GM19463 (cell line): ENCODE measurements at regions not wholly inside any gene's neighbourhood (a gene's known extent, or its start where the extent isn't known, plus 50 kb on each side); places are given as distances from the start of the nearest gene placed in this dataset.
"Not testable (repeated sequence)": the region's sequence is repeated elsewhere in the genome, so short reads cannot be mapped to it uniquely, and the experiment has no call there.

Source experiments
- ATAC-seq: cut with Tn5 transposase; IDR thresholded peaks from one replicate; pipeline ENCODE4 v1.9.1; 2021; ENCODE audit warnings: mild to moderate bottlenecking, moderate library complexity; ENCODE audit not compliant: unreplicated experiment

DNA sequence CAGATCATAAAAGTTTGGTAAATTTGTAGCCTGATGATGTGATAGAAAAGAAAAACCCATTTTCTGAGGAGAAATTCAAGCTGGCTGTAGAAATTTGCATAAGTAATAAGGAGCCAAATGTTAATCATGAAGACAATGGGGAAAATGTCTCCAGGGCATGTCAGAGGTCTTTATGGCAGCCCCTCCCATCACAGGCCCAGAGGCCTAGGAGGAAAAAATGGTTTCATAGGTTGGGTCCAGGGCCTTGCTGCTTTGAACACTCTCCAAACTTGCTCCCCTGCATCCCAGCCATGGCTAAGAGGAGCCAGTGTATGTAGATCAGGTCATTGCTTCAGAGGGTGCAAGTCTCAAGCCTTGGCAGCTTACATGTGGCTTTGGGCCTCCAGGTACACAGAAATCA lies 903.9 kb upstream of the ADAMTS5 start:
- not testable (repeated sequence) for ATAC-seq

DNA sequence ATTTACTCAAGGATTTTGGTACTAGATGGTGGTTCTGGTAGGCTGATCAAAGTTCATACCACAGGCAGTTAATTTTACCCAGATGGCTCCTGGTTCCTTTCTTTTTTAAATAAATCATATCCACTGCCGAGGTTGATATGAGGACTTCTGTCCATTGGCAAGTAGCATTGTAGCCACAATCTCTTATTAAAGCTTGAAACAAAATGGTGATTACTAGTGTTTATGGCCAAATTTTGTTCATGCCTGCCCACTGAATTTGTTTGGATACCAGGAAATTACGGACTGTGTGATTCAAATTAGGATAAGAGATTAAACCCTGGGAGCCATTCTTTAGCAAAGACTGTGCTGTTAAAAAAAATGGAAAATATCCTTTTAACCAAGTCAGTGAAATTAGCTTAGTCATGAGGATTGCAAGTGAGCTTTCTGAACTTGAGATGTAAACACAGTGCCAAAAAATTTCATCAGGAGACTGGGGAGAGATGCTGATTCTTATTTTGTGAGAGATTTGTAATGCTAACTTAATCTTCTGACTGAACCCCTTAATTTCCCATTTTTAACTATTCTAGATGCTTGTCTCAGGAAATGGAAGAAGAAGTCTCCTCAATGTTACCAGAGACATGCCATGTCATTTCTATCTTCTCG lies 893.5 kb upstream of the ADAMTS5 start:
- ATAC-seq: not testable (repeated sequence)

GRCh38 chr21:27858053-27858825 lies 891.4 kb upstream of the ADAMTS5 start:
- not testable (repeated sequence) for ATAC-seq

- ATAC-seq: not testable (repeated sequence)
Observed at GRCh38 chr21:27856988-27857387, 890.1 kb upstream of the ADAMTS5 start.

DNA sequence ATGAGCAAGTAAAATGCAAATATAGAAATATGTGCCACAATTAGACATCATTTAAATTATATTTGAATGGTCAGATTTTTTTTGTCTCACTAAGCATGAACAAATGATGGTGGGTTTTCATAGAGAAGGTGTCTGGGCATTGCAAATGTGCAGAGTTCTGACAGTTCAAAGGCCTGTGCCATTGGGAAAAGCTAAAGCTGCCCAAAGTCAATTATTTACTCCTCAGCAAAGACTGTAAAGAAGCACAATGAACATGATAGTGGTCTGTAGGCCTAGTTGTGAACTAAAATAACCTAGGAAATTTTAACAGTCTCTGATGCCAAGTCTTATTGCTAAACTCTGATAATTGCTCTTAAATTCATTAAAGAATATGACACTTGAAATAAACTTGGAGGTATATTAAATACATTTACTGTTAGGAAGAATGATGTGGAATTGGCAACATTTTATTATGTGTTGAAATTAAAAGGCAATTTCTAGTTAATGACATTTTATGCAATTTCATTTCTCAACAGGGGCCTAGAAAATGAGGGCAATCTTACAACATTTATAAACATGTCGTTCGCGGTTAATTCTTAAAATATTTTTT lies 874.3 kb upstream of the ADAMTS5 start:
- ATAC-seq: no peak

DNA sequence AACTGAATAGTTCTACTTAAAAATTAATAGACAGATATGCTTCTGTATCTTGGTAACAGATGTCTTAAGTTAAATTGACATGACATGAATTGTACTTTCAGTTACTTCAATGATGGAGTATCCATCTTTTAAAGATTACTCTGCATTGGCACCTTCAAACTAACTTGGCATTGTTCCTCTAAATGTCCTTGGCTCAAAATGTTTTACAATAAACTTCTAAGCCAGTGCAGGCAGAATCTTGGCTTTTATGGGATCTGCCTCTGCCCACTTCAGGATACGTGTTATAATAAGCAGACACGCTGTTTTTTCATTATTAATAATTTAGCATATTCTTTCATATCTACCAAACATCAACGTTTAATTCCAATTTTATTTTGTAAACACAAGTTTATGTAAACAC lies 873.4 kb upstream of the ADAMTS5 start:
- no peak for ATAC-seq

DNA sequence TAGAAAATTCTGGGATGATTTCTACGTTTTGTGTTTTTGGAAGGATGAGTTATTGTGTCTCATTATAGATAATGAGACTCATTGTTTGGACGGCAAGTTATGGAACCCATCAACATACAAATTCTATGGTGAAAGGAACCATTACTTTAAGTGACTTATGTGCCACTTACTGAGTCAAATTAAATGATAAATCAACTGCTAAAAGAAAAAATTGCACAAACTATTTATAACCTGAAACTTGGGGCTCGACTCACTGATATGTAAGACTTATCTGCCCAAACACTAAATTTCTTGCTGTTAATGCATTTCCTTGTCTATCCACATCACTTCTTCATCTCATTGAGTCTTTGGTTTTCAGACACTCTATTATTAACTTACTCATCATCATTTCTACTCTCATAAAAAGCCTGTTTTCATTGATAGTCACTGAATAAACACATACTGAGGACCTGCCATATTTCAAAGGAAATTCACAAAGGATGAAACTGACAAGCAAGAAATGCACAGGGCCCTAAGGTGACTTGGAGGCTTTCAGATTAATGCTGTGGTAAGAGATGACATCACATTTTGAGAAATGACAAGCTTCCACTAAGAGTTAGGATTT lies 872.7 kb upstream of the ADAMTS5 start:
- no peak for ATAC-seq

DNA sequence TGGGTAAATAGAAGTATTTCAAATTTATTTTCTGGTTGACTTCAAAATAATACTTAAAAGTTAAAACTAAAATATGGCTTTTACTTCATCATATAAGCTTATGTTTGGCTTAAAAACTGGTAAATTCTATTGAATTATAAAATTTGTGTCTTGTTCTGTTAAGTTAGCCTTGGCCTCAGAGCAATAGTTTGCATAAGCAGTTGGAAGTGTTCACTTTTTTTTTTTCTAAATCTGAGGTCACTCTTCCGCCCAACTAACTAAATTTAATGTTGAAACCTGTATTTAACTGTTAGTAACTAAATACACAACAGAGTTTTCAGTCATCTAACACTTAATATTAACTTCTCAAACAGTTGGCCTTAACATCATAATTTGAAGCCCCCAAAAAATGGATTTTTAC lies 871.7 kb upstream of the ADAMTS5 start:
- no peak for ATAC-seq

DNA sequence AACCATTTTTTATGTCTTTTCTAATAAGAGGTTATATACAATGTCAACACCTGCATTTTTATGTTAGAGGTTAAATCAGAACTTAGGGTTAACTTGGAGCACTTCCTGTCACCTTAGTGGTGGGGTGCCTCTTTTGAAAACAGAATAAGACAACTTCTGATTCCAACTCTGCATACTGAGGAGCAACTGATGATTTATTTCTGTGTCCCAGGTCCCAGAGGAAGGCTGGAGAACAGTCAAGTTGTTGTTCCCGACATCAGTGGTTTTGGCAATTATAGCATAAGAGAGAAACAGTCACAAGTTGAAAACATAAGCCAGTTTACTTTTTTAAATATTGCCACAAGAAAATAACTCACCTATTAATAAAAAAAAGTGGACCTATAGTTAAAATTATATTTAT lies 871.0 kb upstream of the ADAMTS5 start:
- no peak for ATAC-seq

DNA sequence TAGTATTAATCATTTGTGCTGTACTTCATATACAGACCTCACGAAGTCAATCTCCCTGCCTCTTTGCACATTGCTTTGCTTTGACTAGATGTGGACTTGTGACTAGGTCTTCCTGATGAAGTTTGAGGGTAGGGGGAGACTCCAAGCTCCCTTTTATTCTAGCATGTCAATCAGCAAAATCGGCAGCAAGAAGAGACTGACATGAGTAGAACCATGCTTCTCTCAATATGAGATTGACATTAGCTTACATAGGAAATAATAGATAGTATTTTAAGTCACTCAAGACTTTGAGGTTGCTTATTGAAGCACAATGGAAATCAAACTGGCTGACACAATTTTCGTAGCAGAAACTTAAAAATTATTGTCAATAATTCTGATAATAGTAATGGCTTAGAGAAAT lies 866.4 kb upstream of the ADAMTS5 start:
- ATAC-seq: no peak

DNA sequence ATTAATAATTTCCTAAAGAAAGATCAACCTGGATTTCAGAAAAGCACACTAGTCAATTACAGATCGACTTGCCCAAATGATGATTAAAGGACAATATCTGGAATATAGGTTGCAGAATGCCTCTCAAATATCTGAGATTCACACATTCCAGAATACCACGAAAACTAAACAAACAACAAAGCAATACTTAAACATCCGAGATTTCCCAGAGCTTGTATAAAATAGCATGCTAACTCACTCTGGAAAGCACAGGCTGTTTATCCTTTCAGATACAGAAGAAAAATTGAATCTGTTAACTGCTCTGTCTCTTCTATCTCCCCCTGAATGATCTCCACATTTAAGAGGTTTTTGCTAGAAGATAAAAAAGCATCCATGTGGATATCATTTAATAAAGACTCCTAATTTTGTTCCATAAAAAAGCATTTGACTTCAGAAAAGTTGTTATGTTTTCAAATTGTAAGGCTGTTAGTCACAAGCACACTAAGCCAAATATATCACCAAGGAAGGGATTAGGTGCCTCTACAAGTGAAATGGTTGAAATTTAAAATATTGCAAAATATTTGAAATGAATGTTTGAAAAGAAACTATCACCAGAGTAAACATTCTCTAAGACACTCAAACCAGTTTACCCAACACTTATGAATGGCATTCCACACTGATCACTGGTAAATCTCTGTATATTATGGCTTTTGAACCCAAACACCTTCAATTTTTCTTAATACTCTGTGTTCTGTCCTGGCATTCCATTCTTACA lies 865.1 kb upstream of the ADAMTS5 start:
- no peak for ATAC-seq

DNA sequence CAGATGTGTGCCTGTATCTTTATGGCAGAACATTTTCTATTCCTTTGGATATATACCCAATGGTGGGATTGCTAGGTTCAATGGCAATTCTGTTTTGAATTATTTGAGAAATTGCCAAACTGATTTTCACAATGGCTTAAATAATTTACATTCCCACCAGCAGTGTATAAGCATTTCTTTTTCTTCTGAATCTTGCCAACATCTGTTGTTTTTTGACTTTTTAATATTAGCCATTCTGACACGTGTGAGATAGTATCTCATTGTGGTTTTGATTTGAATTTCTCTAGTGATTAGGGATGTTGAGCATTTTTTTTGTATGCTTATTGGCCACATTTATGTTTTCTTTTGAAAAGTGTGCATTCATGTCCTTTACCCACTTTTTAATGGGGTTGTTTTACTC lies 864.3 kb upstream of the ADAMTS5 start:
- ATAC-seq: no peak

DNA sequence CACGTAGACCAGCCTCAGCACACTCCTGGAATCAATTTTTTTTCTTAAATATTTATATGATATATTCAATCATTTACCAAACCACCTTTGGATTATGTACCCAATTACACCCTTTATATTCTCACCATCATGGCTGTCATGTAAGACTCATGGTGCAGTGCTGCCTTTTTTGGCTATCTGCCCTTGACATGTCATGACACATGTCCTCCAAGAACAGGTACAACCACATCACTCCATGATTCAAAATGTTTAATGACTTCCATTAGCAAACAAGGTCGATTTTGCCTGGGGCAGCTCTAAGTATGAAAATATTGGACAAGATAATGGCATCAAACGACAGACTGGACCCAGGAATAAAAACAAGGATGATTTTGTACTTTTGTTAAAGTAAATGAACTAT lies 861.1 kb upstream of the ADAMTS5 start:
- ATAC-seq: no peak

DNA sequence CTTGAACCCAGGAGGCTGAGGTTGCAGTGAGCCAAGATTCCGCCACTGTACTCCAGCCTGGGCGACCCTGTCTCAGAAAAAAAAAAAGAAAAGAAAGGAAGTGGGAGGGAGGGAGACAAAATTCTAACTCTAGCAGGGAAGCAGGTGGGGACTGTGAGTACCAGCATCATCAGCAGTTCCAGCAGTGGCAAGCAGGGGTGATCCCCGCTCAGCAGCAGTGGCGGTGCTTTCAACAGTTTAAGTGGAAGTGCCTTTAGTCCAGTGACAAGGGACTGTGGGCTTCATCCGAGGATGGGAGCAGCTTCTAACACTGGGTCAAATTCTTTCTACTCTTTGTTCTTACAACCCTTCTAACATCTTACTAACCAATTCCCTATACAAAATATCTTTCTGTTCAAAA lies 858.1 kb upstream of the ADAMTS5 start:
- ATAC-seq: no peak

DNA sequence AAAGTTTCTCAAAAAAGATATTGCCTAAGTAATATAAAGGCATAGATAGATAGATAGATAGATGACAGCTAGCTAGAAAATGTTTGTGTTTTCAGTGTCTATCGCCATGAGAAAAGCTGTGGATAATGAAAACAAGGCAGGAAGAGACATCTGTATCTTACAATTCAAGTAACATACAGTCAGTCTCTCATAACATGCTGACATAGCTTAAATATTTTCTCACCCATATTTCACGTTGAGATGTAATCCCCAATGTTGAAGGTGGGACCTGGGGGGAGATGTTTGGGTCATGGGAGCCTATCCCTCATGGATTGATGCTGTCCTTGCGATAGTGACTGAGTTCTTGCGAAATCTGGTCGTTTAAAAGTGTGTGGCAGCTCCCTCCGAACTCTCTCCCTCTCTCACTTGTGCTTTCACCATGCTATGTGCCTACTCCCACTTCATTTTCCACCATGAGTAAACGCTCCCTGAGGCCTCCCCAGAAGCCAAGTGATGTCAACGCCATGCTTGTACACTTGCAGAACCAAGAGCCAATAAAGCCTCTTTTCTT lies 856.8 kb upstream of the ADAMTS5 start:
- ATAC-seq: no peak

DNA sequence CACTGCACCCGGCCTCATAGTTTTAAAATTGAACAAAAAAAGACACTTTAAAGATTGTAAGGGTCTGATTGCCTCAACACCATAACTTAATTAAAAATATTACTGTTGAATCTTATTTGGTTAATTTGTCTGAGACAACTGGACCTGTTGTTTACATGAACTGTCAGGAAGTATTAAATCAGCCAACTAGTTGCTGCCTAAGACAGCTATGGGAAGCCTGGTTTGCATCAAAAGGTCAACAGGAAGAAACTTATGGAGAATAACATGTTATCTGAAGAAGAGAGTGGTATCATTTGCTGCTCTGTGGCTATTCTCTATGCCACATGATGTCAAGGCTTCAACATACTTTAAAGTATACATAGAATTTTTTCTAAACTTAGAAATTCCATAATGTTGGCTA lies 853.5 kb upstream of the ADAMTS5 start:
- ATAC-seq: no peak

- no peak for ATAC-seq
Observed at GRCh38 chr21:27819299-27819698, 852.4 kb upstream of the ADAMTS5 start.

DNA sequence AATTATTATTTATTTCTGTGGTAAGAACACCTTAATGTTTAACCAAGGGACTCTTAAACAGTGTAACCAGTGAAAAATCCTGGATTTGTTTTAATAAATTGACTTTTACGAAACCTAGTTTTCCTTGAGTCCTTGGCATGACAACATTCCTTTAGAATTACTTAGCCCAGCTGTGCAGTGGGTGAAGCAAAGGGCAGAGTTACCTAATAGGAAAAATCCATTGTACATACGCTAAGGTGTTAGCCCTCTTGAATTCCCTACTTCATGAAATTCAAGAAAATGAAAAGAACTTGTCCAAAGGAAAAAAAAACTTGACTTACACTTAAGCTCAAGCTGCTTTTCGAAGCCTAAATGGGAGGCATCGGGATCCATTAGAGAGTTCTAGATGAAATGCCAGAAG lies 852.0 kb upstream of the ADAMTS5 start:
- ATAC-seq: no peak

DNA sequence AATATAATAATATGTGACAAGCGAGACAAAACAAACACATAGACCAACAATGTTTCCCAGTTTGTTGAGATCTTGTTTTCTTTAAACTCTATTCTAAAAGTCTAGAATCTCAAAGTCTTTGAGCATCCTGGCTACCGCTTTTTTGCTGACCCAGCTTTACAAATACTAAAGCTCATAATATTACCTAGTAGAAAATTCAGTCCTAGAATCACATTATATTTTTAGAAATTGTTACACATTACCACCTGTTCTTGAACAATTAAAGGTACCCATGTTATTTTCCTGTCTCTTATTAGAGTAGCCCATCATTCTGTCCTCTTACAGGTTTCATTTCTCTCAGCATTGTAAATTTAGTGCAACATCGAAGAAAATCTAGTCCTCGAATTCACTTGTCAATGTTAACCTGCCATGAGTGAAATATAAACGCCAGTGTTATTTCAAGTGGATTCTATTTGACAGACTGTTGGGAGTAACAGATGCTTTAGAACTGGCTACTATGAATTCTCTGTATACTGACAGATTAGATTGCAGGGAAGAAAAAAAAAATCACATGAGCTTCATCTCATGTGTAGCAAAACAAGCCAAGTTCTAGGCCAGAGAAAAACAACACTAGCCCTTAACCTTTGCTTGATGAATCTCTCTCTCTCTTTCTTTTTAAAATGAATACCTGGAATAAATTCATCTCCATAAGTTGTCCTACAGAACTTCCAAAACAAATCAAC lies 851.2 kb upstream of the ADAMTS5 start:
- no peak for ATAC-seq

DNA sequence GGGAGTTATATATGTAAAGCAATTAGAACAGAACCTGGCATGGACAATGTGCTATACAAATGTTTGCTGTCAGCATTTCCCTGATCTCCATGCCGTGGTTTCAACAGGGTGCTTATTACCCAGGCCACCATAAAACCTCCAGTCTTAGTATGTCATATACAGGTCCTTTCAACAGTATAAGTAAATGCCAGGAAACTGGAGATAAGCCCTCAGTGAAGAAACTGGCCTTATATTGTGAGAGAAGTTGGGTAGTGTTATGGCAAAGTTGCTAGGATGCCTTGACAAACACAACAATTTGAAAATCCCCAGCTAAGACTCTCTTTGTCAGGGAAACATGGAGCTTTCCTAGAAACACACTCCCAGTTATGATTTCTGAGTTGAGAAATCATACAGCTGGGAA lies 850.2 kb upstream of the ADAMTS5 start:
- ATAC-seq: no peak
